ENCODE measurements at regions not wholly inside any gene's neighbourhood (a gene's known extent, or its start where the extent isn't known, plus 50 kb on each side); places are given as distances from the start of the nearest gene placed in this dataset.

DNA sequence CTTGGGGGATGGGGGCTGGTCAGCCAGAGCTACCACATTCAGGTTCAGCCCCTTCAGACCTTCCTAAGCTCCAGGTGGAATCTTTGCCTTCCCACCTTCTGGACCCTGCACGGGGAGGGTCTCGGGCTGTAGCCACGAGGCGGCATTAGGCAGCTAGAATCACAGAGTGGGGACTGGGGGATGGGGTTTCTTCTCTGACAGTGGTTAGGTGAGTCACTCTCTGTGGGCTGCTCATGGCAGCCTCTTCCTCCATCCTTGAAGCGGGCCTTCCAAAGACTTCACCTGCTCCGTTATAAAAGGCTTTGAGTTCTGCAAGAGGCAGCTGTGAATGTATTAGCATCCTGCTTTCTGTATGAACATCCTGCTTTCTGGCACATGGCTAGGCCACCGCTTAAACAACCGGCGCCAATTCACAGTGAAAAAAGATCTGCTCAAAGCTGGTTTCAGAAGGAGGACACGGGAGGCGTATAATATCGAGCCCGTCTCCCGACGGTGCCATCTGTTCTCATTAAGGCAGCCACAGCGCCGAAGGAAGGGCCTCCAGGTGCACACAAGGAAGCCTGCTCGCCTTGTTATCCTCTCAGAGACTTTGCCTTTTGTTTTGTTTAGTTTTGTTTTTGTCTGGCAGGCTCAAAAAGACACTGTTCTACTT lies 74.3 kb upstream of the IGFBP7 start:
- H3K4me2 ChIP-seq, result 0 out of 2 replicates have a peak overlapping the region, but pooled peaks have one; percentile 32
- H2AFZ ChIP-seq, result peak overlapping the region; percentile 72
- H3K27ac ChIP-seq (ENCODE audit: low read depth), result no peak overlapping the region
- no peaks in the 10 kb centered on the region for H3K36me3 Mint-ChIP-seq (ENCODE audit: low read depth)
- H3K4me3 Mint-ChIP-seq, result no peak overlapping the region
- H3K27me3 ChIP-seq (ENCODE audit: insufficient read depth), result no peaks in the 10 kb centered on the region
- TF ChIP-seq EZH2phosphoT487 (IDR thresholded peaks at IDR 0.05; ENCODE audit: unreplicated experiment) (no peak), NANOG (IDR thresholded peaks at IDR 0.05; ENCODE audit: borderline replicate concordance) (no peak), ZNF331 (CRISPR knock-in tag; IDR thresholded peaks at IDR 0.05; ENCODE audit: low read depth) (no peak), ETS1 (IDR thresholded peaks at IDR 0.05) (no peak), STAT1 (IDR thresholded peaks at IDR 0.05; ENCODE audit: unreplicated experiment) (no peak), CTCF (conservative IDR thresholded peaks at IDR 0.05; ENCODE audit: low read depth in 2 of 2) (no peak), EZH2 (IDR thresholded peaks at IDR 0.05; ENCODE audit: low read depth, unreplicated experiment) (no peak), ZNF114 (CRISPR knock-in tag; IDR thresholded peaks at IDR 0.05) (no peak)
- TF ChIP-seq, protein P1, sequence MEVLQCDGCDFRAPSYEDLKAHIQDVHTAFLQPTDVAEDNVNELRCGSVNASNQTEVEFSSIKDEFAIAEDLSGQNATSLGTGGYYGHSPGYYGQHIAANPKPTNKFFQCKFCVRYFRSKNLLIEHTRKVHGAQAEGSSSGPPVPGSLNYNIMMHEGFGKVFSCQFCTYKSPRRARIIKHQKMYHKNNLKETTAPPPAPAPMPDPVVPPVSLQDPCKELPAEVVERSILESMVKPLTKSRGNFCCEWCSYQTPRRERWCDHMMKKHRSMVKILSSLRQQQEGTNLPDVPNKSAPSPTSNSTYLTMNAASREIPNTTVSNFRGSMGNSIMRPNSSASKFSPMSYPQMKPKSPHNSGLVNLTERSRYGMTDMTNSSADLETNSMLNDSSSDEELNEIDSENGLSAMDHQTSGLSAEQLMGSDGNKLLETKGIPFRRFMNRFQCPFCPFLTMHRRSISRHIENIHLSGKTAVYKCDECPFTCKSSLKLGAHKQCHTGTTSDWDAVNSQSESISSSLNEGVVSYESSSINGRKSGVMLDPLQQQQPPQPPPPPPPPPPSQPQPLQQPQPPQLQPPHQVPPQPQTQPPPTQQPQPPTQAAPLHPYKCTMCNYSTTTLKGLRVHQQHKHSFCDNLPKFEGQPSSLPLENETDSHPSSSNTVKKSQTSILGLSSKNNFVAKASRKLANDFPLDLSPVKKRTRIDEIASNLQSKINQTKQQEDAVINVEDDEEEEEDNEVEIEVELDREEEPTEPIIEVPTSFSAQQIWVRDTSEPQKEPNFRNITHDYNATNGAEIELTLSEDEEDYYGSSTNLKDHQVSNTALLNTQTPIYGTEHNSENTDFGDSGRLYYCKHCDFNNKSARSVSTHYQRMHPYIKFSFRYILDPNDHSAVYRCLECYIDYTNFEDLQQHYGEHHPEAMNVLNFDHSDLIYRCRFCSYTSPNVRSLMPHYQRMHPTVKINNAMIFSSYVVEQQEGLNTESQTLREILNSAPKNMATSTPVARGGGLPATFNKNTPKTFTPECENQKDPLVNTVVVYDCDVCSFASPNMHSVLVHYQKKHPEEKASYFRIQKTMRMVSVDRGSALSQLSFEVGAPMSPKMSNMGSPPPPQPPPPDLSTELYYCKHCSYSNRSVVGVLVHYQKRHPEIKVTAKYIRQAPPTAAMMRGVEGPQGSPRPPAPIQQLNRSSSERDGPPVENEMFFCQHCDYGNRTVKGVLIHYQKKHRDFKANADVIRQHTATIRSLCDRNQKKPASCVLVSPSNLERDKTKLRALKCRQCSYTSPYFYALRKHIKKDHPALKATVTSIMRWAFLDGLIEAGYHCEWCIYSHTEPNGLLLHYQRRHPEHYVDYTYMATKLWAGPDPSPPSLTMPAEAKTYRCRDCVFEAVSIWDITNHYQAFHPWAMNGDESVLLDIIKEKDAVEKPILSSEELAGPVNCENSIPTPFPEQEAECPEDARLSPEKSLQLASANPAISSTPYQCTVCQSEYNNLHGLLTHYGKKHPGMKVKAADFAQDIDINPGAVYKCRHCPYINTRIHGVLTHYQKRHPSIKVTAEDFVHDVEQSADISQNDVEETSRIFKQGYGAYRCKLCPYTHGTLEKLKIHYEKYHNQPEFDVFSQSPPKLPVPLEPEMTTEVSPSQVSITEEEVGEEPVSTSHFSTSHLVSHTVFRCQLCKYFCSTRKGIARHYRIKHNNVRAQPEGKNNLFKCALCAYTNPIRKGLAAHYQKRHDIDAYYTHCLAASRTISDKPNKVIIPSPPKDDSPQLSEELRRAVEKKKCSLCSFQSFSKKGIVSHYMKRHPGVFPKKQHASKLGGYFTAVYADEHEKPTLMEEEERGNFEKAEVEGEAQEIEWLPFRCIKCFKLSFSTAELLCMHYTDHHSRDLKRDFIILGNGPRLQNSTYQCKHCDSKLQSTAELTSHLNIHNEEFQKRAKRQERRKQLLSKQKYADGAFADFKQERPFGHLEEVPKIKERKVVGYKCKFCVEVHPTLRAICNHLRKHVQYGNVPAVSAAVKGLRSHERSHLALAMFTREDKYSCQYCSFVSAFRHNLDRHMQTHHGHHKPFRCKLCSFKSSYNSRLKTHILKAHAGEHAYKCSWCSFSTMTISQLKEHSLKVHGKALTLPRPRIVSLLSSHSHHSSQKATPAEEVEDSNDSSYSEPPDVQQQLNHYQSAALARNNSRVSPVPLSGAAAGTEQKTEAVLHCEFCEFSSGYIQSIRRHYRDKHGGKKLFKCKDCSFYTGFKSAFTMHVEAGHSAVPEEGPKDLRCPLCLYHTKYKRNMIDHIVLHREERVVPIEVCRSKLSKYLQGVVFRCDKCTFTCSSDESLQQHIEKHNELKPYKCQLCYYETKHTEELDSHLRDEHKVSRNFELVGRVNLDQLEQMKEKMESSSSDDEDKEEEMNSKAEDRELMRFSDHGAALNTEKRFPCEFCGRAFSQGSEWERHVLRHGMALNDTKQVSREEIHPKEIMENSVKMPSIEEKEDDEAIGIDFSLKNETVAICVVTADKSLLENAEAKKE (CRISPR knock-in tag; IDR thresholded peaks at IDR 0.05), result no peak
- DNase-seq (ENCODE audit: low spot score) (no peak), ATAC-seq (no peak)
- H3K4me3 ChIP-seq, result no peak overlapping the region
- H3K4me1 ChIP-seq (ENCODE audit: insufficient read depth), result peaks cover 44% of the 10 kb centered on the region
- H3K27me3 Mint-ChIP-seq (ENCODE audit: insufficient read depth, low read depth, poor library complexity), result no peaks in the 10 kb centered on the region
- no peak overlapping the region for H3K27ac Mint-ChIP-seq
- no peaks in the 10 kb centered on the region for H3K36me3 ChIP-seq (ENCODE audit: insufficient read depth)
- H3K9me3 Mint-ChIP-seq, result no peaks in the 10 kb centered on the region
- peaks cover 49% of the 10 kb centered on the region for H3K4me1 Mint-ChIP-seq
- no peaks in the 10 kb centered on the region for H3K79me2 ChIP-seq (replicated peaks; ENCODE audit: insufficient read depth)
- H3K9me2 ChIP-seq (ENCODE audit: insufficient read depth), result 0 out of 2 replicates have a peak, but pooled peaks cover 4% of the 10 kb centered on the region
- no peaks in the 10 kb centered on the region for H4K20me1 ChIP-seq (replicated peaks; ENCODE audit: insufficient read depth)
- no peaks in the 10 kb centered on the region for H3F3A ChIP-seq (replicated peaks; ENCODE audit: low read depth)

All from GM23338 (cell line).